A549 (cell line): ENCODE measurements at regions not wholly inside any gene's neighbourhood (a gene's known extent, or its start where the extent isn't known, plus 50 kb on each side); places are given as distances from the start of the nearest gene placed in this dataset.

ENCODE experiments used
- GATA3 ChIP-seq: IDR thresholded peaks from 2 replicates; pipeline ENCODE4 v1.6.1; 2012; ENCODE audit warnings: borderline replicate concordance
- NFE2L2 ChIP-seq: fragments of 150-350 bp; conservative IDR thresholded peaks from 2 replicates; pipeline ENCODE4 v1.6.1; 2014; ENCODE audit warnings: low read length
- POLR2A ChIP-seq: IDR thresholded peaks from 2 replicates; pipeline ENCODE4 v1.6.1; 2012; ENCODE audit warnings: mild to moderate bottlenecking, low read length
- TF ChIP-seq, protein P1 (sequence below): fragments of >200 bp; sonication (Bioruptor Twin); formaldehyde crosslinking; IDR thresholded peaks from 3 replicates; pipeline ENCODE4 v1.5.1; 2016

DNA sequence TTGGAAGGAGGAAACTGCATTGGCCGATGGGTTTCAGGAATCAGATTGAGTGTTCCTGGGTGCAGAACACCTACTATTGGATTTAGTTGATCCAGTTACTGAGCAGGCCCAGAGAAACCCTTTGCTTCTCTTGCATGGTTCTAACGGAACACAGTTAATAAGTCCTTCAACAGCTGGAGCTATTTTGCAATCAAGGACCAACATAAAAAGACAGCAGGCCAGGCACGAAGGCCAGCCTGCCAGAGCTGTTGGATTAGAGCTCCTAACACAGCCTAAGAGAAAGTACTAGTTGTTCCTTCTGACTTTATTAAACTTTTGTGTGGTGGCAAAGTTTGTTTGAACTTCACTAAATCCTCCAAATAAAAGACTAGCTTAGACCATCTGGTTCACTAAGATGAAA, 148.0 kb upstream of the LMO4 start:
- TF ChIP-seq, protein P1, sequence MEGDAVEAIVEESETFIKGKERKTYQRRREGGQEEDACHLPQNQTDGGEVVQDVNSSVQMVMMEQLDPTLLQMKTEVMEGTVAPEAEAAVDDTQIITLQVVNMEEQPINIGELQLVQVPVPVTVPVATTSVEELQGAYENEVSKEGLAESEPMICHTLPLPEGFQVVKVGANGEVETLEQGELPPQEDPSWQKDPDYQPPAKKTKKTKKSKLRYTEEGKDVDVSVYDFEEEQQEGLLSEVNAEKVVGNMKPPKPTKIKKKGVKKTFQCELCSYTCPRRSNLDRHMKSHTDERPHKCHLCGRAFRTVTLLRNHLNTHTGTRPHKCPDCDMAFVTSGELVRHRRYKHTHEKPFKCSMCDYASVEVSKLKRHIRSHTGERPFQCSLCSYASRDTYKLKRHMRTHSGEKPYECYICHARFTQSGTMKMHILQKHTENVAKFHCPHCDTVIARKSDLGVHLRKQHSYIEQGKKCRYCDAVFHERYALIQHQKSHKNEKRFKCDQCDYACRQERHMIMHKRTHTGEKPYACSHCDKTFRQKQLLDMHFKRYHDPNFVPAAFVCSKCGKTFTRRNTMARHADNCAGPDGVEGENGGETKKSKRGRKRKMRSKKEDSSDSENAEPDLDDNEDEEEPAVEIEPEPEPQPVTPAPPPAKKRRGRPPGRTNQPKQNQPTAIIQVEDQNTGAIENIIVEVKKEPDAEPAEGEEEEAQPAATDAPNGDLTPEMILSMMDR = no peak
- TF ChIP-seq NFE2L2 (no peak), GATA3 (no peak), POLR2A (no peak)
